GM18511 (cell line): ENCODE measurements at regions not wholly inside any gene's neighbourhood (a gene's known extent, or its start where the extent isn't known, plus 50 kb on each side); places are given as distances from the start of the nearest gene placed in this dataset.
"Not testable (repeated sequence)": the region's sequence is repeated elsewhere in the genome, so short reads cannot be mapped to it uniquely, and the experiment has no call there.

ENCODE experiments used
- ATAC-seq: cut with Tn5 transposase; IDR thresholded peaks from one replicate; pipeline ENCODE4 v1.9.1; 2021; ENCODE audit warnings: mild to moderate bottlenecking, moderate library complexity; ENCODE audit not compliant: unreplicated experiment

DNA sequence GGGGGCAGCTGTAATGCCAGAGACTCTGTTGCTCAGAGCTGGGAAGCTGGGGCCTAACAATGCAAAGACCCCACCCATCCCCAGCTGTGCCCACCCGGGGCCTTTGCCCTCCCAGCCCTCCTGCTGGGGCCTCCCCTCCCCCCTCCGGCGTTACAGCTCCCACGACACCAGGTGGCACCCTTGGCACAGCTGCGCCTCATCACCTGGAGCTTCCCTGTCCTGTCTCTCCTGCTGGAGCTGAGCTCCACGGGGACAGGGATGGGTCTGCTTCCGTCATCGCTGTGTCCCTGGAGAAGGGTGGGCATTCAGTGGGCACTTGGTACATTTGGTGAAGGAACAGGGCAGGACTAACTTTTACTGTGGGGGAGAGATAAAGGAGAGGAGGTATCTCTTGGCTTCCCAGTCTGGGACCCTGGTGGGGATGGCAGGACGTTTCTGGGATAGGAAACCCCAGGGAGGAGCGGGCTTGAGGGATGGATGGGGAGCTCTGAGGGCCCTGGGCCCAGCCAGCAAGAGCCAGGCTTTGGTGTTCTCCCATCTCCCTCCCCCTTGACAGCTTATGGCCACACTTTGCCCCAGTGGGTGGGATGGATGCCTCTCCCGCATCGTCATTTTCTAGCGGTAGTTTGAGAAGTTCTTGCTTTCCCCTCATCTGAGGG lies 453.2 kb downstream of the PTPRU start:
- no peak for ATAC-seq

DNA sequence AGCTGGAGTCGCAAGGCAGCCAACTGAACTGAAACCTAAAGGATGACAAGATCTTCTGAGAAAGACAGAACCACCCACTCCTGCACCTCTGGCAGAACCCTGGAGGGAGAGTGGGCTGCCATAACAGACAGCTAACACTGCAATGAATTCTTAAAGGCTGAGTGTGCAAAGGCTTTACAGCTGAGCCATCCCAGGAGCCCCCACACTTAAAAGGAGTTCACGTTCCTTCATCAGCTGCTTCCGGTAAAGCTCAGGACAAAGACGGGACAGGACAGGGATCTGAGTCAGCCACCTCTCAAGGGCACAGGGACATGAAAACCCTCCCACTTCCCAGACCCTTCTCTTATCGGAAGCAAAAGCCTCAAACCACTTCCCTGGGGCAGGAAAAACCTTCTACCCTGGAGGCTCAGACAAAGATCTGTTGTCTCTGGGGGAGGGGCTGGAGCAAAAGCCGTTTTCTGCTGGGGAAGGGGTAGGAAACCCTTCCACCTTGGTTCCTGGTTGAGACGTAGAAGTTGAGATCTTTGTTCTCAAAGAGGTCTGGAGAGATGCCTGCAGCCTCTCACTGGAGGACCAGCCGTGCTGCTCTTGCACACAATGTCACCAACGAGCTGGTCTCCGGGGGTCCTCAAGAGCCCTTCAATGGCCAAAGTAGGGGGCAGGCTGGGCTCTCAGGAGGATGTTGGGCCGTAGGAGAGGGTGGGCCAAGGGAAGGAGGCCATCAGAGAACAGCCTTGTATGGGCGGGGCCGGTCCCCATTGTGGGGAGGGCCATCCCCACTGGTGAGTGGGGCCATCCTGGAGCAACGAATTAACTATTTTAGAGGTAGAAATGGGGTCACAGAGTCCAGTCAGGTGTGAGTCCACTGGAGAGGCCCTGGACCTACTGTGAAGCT lies 452.4 kb downstream of the PTPRU start:
- ATAC-seq, result no peak

DNA sequence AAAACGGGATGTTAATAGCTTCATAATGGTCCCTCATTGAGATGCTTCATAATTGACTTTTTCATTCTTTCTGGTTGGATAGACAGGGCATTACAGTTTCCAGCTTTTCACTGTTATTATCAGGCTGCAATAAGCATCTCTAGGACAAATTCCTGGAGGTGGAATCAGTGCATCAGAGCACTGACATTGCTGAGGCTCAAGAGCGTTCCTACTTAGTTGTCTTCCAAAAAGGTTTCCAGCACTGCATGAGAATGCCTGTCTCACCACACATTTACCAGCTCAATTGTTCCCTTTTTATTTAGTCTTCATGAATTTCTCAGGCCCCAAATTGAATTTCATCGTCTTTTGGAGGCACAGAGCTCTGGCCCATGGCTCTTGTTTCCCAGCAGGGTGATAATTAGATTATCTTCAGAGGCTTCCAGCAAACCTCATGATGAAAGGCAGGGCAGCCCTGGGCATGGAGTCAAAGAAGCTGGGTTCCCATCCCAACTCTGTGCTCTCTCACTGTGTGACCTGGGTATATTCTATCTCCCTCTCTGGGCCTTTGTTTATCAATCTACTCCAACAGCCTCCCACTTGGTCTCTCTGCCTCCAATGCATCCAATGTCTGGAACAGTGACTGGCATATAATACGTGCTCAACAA lies 451.4 kb downstream of the PTPRU start:
- no peak for ATAC-seq

DNA sequence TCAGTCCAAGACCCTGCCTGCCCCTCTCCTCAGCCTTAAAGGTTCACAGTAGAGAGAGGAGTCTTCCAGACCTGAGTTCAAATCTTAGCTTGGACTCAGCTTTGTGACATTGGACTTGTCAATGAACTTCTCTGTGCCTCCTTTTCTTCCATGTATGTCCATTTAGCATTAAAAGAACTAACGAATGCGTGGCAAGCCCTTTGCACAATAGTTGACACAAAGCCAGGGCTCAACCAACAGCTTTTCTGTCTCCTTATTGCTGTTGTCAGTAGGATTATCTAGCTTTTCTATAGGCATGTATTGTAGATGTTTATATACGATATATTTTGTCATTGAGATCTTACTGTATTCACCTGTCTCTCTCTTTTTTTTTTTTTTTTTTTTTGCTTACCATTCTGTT lies 450.8 kb downstream of the PTPRU start:
- no peak for ATAC-seq

DNA sequence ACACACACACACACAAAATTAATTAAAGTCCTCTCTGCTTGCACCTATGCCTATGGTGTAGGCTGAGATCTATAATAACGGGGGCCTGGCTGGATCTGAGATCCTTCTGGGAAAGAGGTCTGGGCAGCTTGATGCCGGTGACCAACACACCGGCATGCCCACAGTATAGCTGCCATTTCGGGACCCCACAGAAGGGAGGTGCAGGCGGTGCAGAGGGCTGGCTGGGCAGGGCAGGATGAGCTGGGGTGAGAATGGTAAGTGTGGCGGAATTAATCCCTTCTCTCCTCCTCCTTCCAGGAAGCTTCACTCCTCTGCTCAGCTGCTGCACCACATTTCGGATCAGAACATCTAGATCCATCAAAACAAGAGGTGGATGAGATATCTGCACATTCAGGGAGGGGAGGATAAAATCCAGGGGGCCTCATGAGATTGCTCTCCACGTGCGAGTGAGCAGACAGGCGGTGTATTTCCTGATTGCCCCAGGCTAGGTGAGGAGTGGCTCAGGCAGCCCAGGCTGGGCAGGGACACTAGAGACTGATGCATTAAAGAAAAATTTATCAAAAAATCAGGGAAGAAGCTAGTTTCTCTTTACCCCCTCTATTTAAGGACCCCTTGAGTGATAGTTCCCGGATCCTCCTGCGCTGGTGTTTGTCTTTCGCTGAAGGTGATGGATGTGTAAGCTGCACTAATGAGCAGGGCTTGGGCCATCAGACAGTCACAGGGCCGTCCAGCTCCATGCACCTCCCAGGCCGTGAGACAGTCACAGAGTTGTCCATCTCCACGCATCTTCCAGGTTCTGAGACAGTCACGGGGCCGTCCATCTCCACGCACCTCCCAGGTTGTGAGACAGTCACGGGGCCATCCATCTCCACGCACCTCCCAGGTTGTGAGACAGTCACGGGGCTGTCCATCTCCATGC lies 449.9 kb downstream of the PTPRU start:
- no peak for ATAC-seq

DNA sequence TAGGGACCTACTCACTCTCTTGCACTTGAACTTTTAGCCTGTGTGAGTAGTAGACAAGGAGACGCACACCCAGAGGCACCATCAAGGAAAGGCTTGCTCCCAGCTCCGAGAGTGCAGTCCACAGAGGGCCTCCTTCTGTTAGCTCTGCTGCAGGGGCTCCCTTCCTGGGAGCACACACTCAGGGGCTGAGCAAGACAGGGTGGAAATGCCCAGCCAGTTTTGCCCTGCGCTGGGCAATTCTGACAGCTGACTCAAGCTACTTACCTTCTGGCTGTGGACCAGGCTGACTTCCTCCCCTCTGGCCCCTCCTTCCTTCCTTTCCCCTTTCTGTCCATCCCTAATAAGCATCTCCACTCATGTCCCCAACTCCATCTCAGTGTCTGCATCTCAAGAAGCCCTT lies 449.1 kb downstream of the PTPRU start:
- ATAC-seq, result no peak

DNA sequence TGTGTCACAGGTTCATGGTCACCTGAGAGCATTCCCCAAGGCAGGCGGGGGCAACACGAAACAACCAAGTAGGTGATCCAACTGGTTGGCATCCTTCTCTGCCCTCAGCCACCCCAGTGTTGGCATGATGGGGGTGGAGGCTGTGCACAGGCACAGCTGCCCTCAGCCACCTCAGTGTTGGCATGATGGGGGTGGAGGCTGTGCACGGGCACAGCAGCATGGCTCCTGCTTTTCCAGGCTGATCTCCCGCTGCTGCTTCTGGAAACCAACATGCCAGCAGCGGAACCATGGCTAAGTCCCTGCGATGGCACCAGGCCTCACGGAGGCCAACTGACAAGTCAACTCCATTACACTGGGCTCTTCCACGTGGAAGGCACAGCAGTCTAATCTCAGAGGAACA lies 447.8 kb downstream of the PTPRU start:
- ATAC-seq, result no peak

DNA sequence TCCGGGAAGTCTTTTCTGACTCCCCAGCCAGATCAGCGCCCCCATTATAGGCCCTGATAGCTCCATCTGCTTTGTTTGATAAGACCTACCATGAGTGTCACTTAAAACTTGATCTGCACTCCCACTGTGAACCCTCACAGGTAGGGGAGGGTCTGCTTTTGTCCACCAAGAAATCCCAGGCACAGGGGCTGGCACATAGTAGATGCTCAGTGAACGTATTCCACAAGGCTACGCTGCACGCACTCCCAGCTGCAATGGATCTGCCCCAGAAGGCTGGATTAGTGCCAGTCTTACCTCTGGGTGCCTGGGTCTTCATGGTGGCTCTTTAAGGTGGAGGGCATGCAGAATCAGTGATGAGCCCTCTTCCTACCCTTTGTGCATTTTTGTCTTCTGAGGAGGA lies 447.1 kb downstream of the PTPRU start:
- no peak for ATAC-seq

DNA sequence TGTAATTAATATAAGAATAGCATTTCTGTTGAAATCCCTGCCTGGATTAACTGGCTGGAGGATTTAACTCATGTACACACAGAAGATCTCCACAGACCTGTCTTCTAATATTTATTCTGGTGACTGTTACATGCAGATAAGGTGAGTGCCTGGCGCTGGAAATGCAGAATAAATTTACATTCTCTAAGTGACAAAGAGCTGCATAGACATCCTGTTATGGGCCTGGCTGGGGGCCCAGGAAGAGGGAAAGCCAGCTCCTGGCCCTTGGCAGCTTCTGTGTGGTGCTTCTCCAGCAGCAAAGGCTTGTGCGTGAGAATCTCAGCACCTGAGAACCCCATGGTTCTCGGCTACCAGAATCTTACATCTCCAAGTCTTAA lies 446.6 kb downstream of the PTPRU start:
- ATAC-seq, result no peak

DNA sequence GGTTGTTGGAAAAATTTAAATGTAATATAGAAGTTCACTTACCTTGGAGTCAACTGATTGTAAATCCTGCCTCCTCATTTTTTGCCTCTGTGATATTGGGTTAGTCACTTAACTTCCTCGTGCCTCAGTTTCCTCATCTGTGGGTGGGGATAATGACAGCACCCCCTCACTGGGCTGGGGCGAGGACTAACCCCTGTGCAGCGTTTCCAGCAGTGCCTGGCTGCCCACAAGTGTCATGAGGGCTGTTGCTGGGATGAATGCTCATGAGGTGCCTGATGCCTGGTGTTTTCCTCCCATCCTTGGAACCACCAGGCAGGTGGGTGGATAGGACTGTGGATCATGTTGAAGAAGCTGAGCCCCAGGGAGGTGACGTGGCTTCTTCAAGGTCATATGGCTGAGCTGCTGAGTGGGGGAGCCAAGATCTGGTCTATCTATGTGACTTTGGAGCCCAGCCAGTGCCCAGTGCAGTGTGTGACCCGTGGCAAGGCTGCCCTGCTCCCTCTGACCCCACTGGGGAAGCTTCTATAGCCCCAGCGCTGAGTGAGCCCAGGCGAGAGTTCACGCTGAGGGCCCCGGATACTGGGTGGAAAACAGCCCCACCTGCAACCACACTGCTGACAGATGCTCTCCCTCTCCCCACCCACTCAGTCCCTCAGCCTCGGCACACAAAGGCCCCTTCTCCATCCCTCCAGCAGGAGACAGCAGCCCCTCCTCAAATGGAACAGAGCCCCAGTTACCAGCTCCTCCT lies 446.0 kb downstream of the PTPRU start:
- no peak for ATAC-seq

DNA sequence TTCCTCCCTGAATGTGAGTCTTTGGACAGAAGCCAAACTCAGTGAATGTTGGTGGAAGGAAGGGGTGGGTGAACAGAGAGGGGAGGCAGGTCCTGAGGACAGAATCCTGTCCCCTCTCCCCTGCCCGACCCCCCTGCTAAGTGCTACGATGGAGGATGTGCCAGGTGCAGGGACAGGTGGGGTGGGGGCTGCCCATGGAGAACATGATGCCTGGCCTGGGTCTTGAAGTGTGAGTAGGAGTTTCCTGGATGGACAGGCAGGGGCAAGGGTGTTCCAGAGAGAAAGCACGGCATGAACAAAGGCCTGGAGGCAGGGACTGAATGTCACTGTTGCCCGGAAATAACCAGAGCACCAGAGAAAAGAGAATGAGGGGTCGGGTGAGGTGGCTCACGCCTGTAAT lies 445.1 kb downstream of the PTPRU start:
- not testable (repeated sequence) for ATAC-seq

DNA sequence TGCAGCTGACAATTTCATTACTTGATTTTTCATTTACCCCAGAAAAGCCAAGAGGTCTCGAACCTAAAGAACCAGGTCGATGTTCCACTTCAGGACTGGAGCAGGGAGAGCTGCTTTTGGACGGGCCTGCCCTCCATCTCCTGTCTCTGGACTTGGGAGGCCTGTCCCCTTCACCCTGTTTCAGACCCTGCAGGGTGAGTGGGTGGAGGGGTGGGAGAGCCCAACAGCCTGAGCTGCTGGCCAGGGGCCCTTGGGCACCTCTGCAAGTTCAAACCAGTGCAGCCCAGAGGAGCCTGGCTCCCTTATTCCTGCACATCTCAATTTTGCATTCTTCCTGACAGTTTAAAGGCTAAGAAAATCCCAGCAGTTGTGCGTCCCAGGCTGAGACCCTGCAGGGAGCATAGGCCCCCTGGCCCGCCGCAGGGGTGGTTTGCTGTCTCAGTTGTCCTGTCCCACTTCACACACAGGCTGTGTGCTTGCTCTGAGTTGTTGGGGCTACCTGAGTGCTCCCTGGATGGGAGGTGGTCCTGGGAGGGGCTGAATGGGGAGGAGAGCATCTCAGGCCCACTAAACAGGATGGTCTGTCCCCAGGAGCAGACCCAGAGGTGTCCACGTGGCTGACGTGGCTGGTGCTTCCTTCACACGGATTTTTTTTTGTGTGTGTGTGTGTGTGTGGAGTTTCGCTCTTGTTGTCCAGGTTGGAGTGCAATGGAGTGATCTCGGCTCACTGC lies 443.7 kb downstream of the PTPRU start:
- no peak for ATAC-seq

DNA sequence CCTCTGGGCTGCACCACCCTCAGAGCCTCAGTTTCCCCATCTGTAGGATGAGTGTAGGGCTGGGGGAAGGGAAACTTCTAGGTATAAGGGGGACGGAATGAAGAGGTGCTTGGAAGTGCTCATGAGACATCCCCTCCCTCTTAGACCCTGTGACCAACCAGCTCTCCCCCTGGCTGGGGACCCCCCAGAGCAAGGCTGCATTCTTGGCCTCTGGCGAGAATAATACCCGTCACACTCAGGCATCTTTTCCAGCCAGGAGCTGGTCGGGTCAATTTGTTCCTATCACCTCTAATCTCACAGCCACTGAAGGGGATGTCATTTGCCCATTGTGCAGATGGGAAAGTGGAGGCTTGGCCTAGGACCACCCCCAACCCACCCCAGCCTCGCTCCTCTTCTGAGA lies 443.0 kb downstream of the PTPRU start:
- ATAC-seq, result no peak

DNA sequence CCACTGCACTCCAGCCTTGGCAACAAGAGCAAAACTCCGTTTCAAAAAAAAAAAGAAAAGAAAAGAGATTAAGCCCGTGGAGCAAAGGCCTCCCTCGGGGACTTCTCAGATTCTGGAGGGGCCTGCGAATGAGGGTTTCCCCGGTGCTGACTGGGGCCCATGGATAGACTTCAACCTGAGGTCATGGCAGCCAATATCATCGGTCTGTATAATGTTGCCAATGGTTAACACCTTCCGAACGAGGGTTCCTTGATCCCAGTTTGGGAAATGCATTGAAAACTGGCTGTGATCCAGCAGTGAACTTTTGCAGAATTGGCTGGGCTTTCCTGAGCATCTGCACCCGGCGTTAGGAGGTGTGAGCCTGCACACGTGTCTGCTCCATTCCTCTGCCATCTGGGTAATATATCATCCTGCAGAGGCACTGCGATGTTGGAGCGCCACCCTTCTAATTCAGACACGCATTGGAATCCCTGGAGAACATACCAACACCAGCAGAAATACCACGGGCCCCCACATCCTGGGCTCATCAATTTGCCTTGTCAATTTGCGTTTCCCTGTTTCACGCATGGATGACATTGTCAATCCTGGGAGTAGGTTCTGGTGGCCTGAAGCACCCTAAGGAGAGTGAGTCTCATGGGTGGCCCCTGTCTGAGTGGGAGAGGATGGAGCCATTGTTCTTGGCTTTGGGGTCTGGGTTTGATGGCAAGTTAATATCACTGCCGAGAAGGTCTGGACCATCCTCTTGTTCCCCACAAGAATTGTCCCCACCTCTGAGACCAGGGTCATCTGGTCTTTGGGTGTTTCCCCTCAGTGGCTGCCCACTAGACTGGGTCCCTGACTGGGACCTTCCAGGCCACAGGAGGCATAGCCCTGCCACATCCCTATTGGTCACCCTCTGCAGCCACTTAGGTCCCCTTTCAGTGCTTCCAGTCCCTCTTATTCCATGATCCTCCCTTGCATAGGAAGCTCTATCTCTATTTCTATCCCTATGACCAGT lies 441.0 kb downstream of the PTPRU start:
- no peak for ATAC-seq

DNA sequence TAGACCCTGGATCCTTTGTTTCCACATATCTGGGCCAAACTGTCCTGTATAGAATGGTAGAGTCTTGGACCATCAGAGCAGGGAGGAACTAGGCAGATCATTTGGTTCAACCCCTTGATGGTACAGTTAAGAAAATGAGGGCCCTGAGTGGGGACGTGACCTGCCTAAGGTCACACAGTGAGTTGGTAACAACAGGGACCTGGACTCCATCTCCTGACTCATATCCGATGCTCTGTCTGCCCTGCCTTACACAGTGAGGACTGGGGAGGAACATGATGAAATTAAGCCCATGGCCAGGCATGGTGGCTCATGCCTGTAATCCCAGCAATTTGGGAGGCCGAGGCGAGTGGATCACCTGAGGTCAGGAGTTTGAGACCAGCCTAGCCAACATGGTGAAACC lies 440.2 kb downstream of the PTPRU start:
- ATAC-seq, result no peak

DNA sequence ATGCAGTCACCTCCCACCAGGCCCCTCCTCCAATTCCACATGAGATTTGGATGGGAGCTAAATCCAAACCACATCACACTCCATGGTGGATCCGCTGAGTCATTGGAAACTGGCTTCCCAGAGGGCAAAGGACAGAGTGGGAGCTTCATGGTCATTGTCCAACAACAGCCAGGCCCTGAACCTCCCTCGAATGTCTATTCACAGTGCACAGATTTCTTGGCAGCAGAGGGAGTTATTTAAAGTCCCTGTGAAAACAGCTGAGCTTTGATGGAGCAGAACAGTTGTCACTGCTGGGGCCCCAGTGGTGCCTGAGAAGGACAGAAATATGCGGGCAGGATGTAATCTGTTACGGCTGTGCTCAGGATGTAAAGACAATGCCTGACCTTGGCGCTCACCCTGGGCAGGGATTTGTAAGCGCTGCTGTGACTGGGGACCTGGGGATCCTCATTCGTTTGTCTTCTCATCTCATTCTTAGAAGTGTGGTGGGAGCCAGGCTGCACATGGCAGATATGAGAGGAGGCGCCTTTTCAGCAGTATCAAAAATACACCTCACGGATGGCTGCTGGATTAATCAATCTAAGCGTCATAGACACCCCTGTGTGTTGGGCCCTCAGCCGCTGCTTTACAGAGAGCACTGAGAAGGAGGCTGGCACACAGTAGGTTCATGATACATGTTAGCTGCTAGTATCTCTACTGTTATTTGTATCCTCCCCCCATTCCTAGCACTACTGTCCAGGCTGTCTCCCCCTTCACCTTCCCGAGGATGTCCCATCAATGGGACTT lies 439.4 kb downstream of the PTPRU start:
- no peak for ATAC-seq

DNA sequence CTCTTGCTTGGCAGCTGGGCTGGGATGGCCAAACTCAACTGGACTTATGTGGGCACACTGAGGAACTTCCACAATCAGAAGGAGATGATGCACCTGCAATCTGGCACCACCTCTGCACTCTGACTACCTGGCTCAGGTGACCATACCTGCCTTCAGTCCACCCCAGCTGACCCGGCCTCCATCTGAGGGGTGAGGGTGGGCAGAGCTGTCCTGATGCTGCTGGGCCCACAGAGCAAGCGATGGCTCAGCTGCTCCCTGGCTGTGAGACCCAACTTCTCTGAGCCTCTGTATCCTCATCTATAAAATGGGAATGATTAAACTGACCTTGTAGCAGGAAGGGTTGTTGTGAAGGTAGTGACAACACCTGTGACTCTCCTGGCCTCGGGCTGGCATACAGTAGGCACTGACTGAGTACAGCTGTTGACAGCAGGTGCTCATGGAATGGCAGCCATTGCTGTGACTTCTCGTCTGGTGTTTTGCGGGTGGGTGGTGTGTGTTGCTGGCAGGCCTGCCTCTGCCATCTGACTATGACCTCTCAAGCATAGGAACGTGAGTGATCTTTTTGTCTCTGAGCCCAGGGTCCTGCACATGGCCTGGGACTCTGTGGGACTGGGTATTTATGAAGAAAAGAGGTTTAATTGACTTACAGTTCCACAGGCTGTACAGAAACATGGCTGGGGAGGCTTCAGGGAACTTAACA lies 438.5 kb downstream of the PTPRU start:
- ATAC-seq, result no peak
